HG03060 (cell line): ENCODE measurements at regions not wholly inside any gene's neighbourhood (a gene's known extent, or its start where the extent isn't known, plus 50 kb on each side); places are given as distances from the start of the nearest gene placed in this dataset.

Experiments
- ATAC-seq: cut with Tn5 transposase; IDR thresholded peaks from one replicate; pipeline ENCODE4 v1.9.1; 2021; ENCODE audit warnings: low read depth, moderate number of reproducible peaks; ENCODE audit not compliant: unreplicated experiment

- no peak for ATAC-seq
These were observed 335.1 kb downstream of the SMARCA1 start for GRCh38 chrX:129188231-129188630.

DNA sequence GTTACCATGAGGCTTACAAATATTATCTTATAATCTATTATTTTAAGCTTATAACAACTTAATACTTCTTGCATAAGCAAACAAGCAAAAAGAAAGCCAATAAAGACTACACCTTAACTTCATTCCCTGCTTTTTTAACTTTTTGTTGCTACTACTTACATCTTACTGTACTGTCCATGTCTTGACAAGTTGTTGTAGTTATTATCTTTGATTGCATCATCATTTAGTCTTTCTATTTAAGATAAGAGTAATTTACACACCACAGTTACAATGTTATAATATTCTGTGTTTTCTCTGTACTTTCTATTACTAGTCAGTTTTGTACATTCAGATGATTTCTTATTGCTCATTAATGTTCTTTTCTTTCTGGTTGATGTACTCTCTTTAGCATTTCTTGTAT lies 346.6 kb downstream of the SMARCA1 start:
- ATAC-seq = no peak

GRCh38 chrX:129161108-129161507 lies 362.2 kb downstream of the SMARCA1 start:
- ATAC-seq = no peak

DNA sequence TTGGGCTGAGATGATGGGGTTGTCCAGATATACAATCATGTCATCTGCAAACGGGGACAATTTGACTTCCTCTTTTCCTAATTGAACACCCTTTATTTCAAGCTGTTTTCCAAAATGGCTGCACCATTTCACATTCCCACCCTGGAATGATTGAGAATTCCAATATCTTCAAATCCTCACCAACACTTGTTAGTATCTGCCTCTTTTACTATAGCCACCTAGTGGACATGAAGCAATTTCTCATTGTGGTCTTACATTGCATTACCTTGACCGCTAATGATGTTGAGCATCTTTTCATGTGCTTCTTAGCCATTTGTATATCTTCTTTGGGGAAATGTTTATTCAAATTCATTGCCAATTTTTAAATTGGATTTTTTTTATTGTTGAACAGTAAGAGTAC lies 364.8 kb downstream of the SMARCA1 start:
- ATAC-seq = no peak

- ATAC-seq = no peak
These were observed 377.4 kb downstream of the SMARCA1 start for GRCh38 chrX:129145840-129146272.

GRCh38 chrX:129145385-129145784 lies 377.9 kb downstream of the SMARCA1 start:
- no peak for ATAC-seq

GRCh38 chrX:129144172-129145038 lies 378.9 kb downstream of the SMARCA1 start:
- ATAC-seq = no peak

DNA sequence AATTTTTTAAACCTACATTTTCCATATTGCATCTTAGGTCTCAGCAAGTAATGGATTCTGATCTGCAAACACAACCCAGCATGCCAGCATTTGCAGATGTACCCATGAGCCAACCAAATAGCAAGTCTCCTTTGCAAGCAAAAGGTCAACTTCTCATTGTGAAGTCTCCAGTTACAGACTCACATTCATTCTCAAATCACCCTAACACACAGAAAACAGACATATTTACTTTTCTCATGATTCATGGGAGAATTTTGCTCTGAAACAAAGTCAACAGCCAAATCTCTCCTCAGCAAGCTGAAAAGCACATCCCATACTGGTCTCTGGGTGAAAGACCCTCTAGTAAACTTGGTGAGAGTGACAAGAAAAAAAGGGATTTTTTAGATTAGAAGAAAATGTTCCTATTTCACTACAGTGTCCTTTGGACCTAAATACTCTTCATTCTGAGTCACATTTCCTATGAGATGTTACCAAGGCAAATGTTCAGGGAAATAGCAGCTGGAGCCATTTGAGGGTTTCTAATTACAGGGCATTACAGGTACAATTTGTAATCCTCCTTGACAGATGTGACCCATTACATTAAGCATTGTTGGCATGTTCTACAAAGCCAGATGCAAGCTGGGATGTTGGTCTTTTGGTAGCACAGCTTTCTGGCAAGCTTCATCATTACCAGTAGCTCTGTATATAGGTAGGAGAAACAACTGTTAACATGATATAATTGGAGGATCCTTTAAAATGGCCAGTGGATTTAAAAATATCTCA lies 383.3 kb downstream of the SMARCA1 start:
- no peak for ATAC-seq

DNA sequence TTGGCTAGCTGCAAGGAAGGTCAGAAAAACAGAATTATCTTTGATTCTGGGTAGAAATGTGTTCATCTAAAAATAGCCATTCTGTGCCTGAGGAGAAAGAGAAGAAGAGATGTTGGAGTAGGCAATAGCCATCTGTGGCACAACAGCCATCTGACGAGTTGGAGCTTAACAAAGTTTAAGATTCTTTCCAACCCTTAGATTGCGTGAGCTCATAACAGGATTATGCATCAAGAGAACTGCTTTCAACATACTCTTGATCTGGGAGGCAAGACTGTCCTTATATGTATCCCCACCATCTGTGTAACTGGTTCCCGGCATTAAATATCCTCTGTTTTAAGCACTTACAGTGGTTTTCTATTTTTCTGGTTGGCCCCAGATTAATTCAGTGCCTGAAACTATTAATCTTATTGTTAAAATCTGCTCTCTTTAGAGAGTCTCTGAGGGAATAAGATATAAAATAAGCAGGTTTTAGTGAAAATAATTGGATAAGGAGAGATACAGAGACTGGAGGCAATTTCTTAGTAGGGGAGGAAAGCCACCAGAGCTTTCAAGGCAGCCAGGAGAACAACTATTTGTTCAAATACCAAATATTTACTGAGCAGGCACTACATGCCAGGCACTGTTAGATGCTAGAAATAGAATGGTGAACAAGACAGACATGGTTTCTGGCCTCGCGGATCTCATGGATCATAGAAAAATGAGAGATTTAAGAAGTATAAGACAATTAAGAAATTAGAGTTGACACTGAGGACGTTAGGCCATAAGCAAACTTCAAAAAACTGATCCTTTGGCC lies 398.0 kb downstream of the SMARCA1 start:
- ATAC-seq = no peak

DNA sequence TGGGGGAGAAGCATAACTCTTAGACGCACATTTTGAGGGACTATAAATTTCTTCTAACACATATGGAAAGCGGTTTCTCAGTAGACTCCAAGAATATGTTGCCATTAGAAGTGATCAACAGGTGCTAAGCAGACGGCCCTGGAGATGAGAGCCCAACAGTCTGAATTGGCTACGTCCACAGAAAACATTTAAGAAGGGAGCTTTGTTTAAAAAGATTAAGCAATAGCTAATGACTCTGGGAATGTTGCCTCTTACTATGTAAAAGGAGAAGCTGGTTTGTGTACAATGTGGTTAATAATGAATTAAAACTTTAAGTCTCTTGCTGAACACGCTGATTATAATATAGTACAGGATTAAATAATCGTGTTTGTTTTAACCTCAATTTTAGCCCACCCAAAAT lies 399.5 kb downstream of the SMARCA1 start:
- ATAC-seq = no peak

- no peak for ATAC-seq
These were observed 406.4 kb downstream of the SMARCA1 start for GRCh38 chrX:129116676-129117470.

DNA sequence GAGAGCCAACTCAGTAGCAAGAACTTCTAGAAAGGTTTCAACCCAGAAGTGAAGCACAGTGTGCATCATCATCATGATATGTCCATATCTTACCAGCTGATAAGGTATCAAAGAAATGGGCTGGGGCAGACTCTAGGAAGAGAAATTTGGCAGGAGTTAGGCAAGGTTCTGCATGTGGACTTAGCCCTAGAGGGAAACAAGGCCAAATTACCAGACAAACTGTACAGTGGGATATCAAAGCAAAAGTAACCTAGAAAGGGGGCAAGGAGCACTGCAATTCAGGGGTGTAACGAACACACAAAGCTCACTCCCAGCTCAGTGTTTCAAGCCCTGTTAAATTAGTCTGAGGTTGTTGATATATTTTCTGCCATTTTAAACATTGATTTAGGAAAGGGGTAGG lies 407.4 kb downstream of the SMARCA1 start:
- ATAC-seq = no peak

DNA sequence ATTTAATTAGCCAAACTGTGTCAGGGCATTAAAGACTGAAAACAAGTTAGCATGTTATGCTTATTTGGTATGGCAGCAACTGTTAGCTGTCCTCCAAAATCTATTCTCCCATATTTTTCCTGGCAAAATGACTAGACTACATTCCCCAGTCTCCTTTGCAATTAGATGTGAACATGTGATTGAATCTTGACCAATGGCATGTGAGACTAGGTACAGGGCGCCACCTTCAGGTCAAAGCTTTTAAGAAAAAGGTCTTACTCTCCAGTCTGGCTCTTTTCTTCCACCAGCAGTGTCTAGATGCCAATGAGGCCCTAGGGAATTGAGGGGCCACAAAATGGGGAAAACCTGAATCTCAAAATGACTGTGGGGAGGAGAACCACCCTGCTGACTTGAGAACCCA lies 408.2 kb downstream of the SMARCA1 start:
- ATAC-seq = peak; percentile 85

DNA sequence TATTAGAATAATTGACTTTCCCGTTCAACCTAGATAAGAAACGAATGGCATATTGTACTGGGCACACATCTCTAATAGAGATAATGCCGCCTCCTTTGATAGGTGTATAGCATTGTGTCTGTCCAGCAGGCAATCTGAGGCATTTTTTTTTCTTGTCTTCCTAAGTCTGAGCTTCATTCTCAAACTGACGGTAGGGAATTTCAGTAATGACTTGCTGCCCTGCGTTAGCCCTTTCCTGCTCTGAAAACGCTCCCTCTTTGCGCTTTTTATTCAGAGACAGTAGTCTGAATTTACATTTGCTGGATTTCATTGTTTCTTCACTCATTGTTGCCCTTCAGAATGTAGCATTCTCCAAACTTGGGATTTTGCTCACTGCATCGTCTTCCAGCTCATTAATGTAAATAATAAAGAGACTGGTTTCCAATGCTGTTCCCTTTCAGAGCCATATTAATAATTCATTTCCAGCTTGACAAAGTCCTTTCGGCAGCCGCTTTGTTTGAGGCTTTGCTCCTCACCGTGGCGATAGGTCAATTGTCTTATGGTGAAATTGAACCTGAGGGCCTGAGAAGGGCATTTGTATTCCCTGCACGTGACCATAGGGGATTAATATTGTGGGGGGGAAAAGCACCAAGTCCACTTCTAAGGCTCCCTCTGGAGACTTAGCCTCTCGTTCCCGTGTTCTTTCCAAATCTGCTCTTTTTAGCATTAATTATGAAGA lies 412.1 kb downstream of the SMARCA1 start:
- ATAC-seq = no peak

- no peak for ATAC-seq
These were observed 414.4 kb downstream of the SMARCA1 start for GRCh38 chrX:129108936-129109335.

DNA sequence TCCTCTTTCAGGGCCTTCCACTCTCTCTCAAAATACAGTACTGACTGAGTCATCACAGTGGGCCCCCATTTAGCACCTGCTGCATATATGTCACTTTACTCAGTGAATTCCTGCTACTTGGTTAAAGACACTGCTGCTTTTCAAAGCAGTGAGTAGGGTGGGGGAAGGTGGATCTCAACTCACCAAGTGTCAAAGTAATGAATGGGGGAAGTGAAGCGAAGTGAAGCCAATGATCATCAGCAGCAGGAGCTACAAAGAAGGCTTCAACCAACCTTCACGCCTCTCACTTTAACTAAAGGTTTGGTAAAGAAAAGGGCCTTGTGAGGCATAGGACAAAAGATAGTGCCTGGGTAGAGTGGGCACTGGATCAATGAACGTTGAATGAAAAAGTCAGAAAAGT lies 424.1 kb downstream of the SMARCA1 start:
- no peak for ATAC-seq

DNA sequence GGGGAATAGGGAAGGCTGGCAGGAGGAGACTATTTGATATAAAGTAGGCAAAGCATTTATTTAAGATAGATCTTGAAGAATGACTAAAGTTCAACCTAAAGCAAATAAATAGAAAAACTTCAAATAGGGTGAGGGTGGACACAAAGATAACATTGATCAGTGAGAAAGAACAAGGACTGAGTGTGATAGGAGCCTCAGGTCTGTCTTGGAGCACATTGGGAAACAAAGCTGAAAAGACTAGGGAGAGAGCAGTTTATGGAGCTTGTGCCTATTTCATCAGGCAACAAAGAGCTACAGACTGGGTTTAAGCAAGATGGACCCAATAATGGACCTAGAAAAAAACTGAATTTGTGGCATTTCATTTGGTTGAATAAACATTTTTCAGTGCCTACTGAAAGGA lies 425.6 kb downstream of the SMARCA1 start:
- ATAC-seq = no peak

GRCh38 chrX:129093706-129094105 lies 429.6 kb downstream of the SMARCA1 start:
- no peak for ATAC-seq

DNA sequence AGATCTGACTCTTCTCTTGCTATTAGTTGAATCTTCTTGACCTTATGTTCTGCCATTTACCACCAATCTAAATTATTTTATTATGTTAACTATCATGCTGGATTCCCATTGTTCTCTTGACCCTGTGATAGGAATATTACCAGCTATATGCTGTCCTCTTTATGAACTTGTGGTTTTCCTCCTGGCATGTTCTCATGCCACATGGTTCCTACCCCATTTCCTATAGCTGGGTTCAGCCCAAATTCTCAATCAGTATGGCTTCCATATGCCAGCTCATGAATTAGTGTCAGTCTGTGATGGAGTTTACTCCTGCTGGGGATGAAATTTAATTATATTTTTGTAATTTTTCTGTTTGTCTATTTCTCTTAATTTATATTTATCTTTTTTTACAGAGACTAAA lies 430.5 kb downstream of the SMARCA1 start:
- ATAC-seq = no peak

DNA sequence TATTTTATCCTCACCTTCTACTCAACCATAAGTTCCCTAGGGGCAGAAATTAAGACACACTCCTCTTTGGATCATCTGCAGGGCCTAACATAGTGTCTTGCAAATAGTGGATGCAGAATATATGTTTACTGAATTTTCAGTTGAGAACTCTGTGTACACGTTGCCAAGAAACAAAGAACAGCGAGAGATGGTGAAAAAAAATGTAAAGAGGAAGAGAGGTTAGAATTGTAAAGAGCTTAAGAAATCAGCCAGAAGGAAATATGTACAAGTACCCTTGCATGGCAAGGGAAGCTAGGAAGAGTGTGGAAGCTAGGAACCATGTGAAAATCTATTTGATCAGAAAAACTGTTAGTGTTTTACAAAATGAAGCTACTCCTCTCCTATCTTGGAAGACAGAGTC lies 431.0 kb downstream of the SMARCA1 start:
- no peak for ATAC-seq
